KBM-7 (cell line): ENCODE measurements at regions not wholly inside any gene's neighbourhood (a gene's known extent, or its start where the extent isn't known, plus 50 kb on each side); places are given as distances from the start of the nearest gene placed in this dataset.
"Not testable (repeated sequence)": the region's sequence is repeated elsewhere in the genome, so short reads cannot be mapped to it uniquely, and the experiment has no call there.

Experiments
- DNase-seq: peaks from one replicate; pipeline ENCODE4 v3.0.0-alpha.2; 2015
- in situ Hi-C: fragments of 300-500 bp; cut with MboI; formaldehyde crosslinking; loops from 2 replicates; pipeline ENCODE4 v1.14.3; 2020; ENCODE audit warnings: low sequenced_read_pairs, low pct_unique_long_range_greater_than_20kb, mixed read lengths

DNA sequence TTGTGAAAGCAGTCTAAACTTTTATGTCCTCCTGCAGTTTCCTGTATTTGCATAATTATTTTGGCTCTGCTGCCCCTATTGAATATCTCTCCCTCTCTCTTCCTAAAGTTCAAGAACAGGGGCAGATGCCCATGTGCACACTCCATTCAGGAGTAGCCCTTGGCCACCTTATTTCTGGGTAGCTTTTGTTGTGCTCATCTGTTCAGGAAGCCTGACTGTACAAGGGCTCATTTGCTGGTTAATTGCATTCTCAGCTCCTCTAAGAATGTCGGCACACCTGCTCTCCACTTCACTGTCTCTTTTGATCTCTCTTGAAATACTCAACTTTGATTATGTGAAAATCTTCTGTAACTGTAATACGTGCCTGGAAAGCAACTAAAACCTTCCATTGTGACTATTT is 1378.8 kb upstream of the CDH8 start:
- in situ Hi-C loops, result no loop called here
- no peak for DNase-seq

- in situ Hi-C loops, result no loop called here
Measured at GRCh38 chr16:63410594-63410993, 1374.4 kb upstream of the CDH8 start.

GRCh38 chr16:63403792-63404191 is 1367.6 kb upstream of the CDH8 start:
- in situ Hi-C loops, result no loop called here
- DNase-seq, result no peak

More at GRCh38 chr16:63410594-63410993, 1374.4 kb upstream of the CDH8 start:
- DNase-seq, result no peak

DNA sequence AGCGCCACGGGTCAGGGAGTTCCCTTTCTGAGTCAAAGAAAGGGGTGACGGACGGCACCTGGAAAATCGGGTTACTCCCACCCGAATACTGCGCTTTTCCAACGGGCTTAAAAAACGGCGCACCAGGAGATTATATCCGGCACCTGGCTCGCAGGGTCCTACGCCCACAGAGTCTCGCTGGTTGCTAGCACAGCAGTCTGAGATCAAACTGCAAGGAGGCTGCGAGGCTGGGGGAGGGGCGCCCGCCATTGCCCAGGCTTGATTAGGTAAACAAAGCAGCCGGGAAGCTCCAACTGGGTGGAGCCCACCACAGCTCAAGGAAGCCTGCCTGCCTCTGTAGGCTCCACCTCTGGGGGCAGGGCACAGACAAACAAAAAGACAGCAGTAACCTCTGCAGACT is 1352.0 kb upstream of the CDH8 start:
- DNase-seq, in situ Hi-C loops: not testable (repeated sequence)

DNA sequence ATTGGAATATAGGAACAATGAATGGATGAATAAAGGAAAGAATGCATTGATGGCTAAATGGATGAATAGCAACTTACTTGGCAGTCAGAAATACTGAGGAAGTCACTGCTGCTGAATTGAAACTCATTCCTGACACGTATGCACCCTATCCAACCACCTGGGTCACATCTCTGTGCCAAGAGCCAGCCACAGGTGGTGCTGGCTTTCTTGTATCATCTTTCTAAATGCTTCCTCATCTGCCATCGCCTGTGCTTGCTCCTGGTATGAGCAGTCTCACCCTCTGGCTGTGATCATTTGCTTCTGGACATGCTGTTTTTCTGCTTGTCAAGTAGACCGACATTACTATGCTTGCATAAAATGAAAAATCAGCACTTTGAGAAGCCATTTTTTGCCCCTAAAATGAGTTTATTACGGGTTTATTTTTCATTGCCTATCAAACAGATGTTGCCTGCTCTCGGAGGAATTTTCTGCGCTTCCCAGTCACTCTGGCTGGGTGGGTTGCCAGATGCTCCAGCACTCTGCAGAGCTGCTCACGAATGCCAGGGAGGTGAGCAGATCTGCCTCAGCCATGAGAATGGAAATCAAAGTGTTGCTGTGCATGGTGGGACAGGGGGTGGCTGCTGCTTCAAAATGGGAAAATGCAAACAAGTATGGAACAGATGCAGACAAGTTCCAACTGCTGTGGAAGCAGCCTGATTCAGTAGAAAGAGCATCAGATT is 1349.6 kb upstream of the CDH8 start:
- no peak for DNase-seq
- in situ Hi-C loops, result no loop called here

GRCh38 chr16:63373744-63374143 is 1337.5 kb upstream of the CDH8 start:
- in situ Hi-C loops, result no loop called here
- no peak for DNase-seq

- in situ Hi-C loops, result no loop called here
- no peak for DNase-seq
Measured at GRCh38 chr16:63372815-63373214, 1336.6 kb upstream of the CDH8 start.

DNA sequence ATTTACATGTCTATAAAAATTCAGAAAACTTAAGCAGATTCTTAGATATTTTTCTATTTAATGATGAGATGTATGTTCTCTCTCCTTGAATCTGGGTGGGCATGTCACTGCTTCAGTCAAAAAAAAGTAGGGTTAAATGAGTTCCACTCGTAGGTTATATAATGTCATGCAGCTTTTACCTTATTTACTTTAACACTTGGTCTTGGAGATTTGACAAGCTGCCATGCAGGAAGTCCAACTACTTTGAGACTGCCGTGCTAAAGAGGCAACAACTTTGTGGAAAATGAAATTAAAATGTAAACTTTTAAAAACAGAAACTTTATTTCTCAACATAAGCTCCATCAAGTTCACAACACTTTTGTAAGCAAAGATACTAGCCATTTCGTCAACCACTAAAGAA is 1336.0 kb upstream of the CDH8 start:
- in situ Hi-C loops, result no loop called here
- no peak for DNase-seq

GRCh38 chr16:63365649-63366304 is 1329.5 kb upstream of the CDH8 start:
- in situ Hi-C loops, result no loop called here
- no peak for DNase-seq

- DNase-seq, result no peak
- in situ Hi-C loops, result no loop called here
Measured at GRCh38 chr16:63363738-63364137, 1327.5 kb upstream of the CDH8 start.

GRCh38 chr16:63361032-63361624 is 1324.9 kb upstream of the CDH8 start:
- peak; percentile 49 for DNase-seq
- in situ Hi-C loops, result no loop called here

GRCh38 chr16:63349961-63350360 is 1313.7 kb upstream of the CDH8 start:
- DNase-seq, result no peak
- in situ Hi-C loops, result no loop called here

DNA sequence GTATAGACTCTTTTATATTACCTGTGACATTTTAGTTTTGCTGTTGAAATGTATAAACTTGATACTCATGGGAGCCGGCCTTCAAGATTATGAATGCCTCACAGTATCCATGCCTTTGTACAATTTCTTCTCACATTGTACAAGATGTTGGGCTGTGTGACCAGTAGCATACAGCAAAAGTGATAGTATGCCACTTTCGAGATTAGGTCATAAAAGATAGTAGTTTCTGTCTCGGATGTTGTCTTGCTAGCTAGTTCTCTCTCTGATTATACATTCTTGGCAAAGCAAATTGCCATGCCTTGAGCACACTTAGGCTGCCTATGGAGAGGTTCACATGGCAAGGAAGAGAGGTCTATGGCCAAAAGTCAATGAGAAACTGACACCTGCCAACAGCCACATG is 1309.8 kb upstream of the CDH8 start:
- no peak for DNase-seq
- in situ Hi-C loops, result no loop called here

GRCh38 chr16:63337264-63337663 is 1301.0 kb upstream of the CDH8 start:
- in situ Hi-C loops, result no loop called here
- DNase-seq, result no peak

DNA sequence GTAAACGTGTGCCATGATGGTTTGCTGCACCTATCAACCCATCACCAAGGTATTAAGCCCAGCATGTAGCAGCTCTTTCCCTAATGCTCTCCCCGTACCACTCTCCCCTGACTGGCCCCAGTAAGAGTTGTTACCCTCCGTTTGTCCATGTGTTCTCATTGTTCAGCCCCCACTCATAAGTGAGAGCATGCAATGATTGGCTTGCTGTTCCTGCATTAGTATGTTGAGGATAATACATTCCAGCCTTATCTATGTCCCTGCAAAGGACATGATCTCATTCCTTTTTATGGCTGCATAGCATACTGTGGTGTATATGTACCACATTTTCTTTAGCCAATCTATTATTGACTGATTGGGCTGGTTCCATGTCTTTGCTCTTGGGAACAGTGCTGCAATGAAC is 1294.9 kb upstream of the CDH8 start:
- in situ Hi-C loops, result no loop called here
- no peak for DNase-seq

DNA sequence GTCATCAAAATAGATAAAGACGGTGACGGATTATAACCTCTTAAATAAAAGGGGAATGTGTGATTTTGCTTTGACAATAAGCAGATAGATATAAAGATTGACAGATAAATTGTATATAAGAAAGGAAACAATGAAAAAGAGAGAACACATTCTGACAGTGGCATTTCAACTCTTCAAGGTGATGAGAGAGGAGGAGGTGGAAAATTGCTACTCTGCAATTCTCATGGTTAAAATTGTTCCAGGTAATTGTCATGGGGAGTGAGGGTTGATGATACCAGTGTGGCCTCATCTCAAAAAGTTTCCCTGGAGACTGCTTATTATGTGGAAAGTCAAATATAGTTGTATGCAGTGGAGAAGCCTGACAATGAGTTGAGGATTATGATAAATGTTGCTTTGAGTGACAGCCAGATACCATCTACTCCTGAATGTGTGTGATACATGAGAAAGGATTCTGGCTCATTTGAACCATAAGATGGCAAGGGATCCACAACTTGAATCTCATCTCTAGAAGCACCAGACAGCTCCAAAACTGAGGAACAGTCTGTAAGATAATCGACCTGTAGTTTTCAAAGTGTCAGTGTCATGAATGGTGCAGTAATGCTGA is 1290.6 kb upstream of the CDH8 start:
- in situ Hi-C loops, result no loop called here
- no peak for DNase-seq

DNA sequence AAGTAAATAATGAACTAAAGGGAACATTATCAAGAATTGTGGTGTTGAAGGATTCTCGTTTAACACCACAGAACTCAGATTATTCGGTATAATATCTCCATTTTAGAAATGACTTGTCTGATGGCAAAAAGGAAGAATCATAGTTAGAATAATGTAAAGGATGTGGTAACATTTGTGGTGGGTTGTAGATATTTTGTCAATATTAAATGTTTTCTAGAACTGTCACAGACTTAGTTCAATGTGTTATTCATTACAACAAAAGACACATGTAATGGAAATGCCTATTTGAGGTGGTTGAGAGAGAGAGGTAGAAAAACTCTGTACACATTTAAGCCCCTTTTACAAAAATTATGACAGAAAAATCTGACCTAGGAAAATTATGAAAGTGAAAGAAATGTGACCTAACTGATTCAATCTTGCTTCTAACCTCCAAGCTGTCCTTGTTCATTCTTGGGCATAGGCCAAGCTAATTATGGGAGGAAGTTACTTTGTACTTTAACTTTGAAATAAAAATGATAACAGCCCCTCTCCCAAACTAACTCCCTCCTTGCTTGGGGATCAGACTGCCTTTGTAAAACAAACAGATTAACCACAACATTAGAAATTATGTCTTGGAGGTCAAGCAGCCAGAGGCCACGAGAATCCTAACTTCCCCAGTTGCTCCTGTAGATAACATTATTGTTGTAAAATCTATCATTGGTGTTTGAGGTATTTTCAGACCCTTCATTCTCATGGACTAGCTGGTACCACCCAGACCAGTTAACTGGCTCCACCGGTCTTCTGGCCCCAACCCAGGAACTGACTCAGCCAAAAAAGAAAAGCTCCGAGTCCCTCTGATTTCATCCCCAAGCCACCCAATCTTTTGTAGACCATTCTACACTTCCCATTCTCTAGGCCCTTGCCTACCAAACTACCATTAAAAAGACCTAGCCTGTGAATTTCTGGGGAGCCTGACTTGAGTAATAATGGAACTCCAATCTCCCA is 1287.8 kb upstream of the CDH8 start:
- in situ Hi-C loops, result no loop called here
- no peak for DNase-seq

GRCh38 chr16:63323055-63323454 is 1286.8 kb upstream of the CDH8 start:
- DNase-seq, result no peak
- in situ Hi-C loops, result no loop called here

- in situ Hi-C loops, result no loop called here
- no peak for DNase-seq
Measured at GRCh38 chr16:63315229-63315628, 1279.0 kb upstream of the CDH8 start.
